HG02885 (cell line): ENCODE measurements at regions not wholly inside any gene's neighbourhood (a gene's known extent, or its start where the extent isn't known, plus 50 kb on each side); places are given as distances from the start of the nearest gene placed in this dataset.

Experiments used
- ATAC-seq: cut with Tn5 transposase; IDR thresholded peaks from one replicate; pipeline ENCODE4 v1.9.1; 2021; ENCODE audit warnings: mild to moderate bottlenecking; ENCODE audit not compliant: unreplicated experiment, poor library complexity

DNA sequence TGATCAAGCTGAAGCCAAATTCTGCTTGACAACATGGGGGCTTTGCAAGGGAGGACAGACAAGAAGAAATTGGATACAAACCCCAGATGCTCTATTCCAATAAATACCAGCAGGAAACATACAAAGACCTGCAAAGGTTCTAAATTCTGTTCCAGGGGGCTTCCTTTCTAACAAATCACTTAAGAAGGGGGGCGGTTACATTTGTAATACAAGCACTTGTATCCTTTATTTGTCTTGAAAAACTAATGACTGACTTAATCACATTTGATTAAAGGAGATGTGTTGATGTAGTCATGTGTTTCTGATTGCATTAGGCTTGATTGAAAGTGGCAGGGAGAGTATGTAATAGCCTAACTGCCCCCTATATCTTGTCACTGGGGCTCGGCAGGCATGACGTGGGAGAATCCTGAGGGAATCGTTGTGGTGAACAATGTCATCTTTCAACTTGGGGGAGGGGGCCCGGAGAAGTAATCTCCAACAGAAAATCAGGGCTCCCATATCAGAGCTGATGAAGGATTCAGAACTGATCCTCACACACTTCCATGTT lies 361.7 kb downstream of the INSC start:
- ATAC-seq = no peak

DNA sequence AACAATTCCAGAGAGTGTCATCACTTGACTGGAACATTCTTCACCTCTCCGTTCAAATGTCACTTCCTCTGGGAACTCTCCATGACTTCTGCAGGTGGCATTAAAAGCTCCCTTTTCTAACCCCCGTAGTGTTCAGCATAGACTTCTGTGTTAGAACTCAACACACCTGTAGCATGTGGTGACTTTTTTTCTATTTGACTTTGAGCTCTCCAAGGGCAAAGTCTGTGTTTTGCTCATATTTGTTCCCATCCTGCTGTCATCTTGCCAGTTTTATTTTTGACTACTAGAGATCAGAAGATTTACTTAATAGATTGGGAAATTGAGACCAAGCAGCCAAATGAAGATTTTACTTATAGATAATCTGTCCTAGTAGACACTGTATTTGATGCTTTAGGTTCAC lies 367.1 kb downstream of the INSC start:
- ATAC-seq = no peak

DNA sequence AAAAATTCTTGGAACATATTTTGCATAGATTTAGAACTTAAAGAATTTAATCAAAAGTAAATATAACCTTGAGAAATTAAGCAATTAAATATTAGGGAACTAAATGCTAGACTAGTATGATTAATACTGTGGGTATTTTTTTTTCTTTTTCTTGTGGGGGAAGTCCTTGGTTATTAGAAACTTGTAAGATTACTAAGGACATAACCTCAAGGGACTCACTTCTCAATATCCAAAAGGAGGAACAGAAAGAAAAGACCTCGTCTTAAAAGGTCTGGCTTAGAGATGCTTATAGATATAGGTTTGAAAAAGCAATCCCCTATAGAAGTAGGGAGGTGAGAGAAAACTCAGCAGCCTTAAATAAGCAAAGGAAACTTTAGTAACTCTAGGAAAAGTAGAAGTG lies 368.5 kb downstream of the INSC start:
- peak; percentile 78 for ATAC-seq

DNA sequence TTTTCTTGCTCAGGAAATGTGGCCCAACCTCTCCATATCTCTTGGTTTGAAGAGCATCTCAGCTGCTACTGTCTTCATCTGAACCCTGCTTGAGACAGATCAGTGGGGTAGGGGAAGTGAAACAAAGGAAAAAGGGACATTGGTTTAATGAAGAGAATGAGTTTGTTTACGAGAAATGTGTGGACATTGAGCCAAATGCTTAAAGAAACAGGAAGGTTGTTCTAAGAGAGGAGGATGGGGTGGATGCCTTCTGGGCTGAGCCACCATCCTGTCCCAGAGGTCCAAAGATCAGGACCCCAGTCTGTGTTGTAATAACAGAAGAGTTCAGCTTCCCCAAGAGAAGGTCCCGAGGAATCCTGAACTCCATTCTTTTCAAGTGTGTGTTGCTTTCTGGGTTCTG lies 369.7 kb downstream of the INSC start:
- no peak for ATAC-seq

DNA sequence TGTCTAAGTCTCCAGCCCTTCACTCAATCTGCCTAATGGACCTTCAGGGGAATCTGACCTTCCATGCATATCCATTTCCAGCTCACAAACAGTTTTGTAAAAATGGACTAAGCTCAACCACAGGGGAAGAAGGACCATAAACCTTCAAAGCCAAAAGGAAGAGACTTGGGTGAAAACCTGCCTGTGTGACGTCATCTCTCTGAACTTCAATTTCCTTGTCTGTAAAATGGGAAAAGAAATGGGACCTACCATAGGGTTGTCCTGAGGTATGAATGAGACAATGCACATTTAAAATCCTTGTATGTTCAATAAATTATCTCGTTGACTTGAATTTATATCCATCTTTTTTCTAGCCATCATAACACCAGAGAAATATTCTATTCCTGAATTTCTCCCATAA lies 370.7 kb downstream of the INSC start:
- no peak for ATAC-seq

DNA sequence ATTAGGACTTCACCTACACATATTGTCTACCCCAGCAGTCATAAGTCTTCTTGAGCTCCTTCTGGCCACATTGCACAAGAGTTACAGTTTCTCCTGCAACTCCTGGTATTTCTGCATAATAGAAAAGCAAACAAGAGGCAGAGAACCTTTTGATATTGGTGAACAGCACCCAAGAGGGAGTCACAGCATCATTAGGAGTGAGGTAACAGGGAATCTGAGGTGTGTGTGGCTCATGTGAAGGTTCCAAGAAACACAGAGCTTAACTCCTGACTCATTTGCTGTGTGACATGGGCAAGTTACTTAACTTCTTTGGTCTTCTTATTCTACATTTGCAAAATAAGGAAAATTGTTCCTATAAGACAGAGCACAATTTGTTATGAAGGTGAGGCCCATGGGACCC lies 374.6 kb downstream of the INSC start:
- ATAC-seq = no peak

DNA sequence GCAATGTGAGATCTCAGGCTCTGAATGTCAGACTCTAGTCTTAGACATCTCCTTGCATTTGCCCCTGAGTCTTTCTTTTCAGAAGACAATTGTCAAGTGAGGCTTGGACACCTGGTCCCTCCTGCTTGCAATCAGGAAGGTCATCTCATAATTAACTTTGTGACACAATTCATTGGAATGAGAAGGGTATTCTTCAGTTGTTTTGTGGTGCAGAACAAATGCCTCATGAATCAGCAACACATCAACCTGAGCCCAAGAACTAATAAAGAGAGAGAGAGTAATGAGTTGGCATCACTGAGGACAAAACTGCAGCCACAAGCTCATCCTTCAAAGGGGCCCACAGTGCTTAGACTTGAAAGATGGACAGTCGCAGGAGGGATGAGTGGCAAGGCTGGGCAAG lies 375.8 kb downstream of the INSC start:
- ATAC-seq = no peak

DNA sequence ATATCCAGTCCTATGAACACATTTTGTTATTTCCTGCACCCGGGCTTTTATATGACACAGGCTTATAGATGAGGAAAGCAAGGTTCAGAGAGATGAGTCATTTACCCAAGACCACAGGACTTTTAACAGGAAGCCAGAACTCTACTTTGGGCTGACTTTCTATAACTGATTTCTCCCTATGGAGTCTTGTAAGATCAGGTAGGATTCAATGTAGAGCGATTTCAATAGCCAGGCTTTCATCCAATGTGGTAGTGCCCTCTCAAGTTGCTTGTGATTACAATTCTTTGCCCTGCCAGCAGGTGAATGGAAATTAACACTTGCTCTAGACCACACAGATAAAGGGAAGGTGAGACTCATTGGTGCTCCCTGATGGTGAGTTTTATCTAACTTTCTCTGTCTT lies 378.3 kb downstream of the INSC start:
- ATAC-seq = no peak

DNA sequence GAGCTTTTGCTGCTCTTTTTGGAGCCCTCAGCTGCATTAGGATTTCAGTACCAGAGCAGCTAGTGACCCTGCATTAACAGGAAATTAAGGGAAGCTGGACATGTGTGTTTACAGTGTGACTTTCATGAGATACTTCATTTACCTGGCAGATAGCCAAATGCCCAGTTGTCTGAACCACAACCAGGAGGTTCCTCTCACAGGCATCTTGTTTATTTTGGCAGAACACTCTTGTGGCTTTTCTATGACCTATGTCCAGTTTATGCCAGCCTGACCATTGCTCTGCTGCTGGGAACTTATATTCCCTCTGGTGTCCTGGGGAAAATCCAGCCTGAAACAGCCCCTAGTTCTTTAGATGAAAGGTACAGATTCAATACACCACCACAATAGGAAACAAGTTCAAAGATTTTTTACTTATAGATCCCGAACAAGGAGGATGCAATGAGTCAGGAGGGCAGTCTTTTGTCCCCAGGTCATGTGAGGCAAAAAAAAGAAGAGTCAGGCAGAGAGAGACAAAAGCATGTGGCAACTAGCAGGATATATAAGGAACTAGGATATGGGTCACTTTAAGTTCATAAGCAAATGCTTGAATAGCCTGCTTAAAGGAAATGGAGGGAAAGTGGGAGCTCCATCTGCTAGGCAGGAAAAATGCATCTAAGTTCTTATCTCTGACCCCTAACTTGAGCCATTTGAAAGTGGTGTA lies 379.3 kb downstream of the INSC start:
- ATAC-seq = no peak

DNA sequence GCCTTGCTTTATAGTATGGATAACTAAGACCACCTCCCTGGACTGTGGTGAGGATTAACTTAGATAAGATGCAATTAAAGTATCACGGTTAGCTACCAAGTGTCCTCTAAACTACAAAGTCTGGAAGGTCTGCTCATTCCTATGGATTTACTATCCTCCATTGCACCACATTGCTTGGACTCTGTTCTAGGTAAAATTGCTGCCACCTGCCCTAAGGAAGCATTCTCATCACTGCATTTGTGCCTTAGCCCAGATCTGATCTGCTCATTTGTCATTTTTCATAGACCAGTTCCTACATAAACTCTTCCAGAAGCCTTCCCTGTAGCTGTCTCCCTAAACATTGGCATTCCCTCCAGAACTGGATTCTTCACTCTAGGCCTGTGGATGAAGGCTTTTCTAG lies 380.0 kb downstream of the INSC start:
- no peak for ATAC-seq

DNA sequence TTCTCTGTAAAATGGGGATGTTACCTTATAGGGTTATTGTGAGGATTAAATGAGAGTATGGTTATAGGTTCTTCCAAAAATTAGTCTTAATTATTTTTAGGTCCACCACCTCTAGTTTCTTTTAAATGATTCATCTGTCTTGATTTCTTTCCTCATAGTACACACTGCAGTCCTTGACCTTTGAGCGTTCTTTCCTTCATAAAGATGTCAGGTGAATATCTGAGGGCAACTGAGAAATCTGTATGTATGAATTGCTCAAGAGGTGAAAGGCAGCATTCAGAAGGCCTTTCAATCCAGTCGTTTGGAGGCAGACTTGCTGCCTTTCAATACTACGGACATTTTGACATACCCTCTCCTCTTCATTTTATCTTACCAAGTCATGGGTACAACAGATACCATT lies 380.7 kb downstream of the INSC start:
- no peak for ATAC-seq

DNA sequence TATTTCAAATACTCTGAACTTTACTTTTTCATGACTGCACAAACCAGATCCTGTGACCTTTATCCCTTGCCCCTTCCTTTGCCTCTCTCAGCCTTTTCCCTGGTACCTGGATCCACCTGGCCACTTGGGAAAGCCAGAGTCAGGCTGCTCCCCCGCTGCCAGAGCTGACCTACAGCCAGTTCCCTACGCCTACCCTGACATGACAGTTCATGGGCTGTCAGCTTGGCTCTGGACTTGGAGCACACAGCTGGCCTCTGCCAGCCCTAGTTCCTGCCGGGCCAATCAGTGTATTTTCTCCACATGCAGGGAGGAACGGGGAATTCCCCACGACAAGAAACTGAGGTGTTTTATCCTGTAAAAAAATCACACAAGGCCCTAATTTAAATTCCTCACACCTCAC lies 382.6 kb downstream of the INSC start:
- no peak for ATAC-seq

DNA sequence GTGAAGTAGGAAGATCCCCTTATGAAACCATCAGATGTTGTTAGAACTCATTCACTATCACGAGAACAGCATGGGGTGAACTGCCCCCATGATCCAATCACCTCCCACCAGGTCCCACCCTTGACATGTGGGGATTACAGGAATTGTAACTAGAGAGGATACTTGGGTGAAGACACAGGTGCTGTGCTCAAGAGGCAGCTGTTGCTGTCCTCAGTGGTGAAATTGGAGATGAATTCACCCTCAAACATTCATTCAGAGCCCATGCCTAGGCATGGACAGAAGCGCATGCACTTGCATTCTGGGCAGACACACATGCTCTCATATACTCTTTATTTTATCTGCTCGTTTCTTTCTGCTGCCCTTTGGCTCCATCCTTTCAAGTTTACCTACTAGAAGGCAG lies 385.0 kb downstream of the INSC start:
- no peak for ATAC-seq

DNA sequence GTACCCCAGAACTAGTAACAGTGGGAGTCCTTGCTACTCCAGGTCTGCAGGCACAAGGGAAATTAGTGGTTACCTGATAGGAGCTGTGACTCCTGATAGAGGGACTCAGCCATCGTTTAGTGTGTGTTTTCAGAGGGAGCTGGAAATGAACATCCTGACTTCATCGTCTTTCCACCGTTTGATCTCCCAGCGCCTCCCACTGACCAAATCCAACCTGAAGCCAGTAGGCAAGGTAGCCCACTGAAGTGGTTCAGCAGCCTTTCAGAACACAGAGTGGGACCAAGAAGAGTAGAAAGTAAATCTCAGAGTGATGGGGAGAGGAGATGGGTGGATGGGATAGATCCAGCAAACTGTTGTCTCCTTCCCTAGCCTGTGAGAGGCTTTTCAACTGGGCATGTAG lies 385.9 kb downstream of the INSC start:
- no peak for ATAC-seq

DNA sequence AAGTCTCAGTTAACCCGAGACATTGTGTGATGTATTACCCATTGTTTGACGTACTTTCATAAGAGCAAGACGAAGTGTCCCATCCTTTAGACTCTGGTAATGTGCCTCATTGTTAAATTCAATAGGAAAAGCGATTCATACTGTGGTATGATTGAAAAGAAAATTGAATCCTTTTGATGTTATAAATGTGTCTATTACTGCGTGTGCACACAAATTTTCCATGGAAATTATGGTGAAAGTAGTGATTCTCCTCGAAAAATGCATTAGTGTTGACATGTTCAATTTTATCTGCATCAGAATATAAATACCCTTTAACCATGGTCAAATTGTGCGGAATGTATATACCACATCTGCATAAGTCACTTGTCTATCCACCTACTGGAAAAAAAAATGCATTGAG lies 386.8 kb downstream of the INSC start:
- ATAC-seq = no peak

DNA sequence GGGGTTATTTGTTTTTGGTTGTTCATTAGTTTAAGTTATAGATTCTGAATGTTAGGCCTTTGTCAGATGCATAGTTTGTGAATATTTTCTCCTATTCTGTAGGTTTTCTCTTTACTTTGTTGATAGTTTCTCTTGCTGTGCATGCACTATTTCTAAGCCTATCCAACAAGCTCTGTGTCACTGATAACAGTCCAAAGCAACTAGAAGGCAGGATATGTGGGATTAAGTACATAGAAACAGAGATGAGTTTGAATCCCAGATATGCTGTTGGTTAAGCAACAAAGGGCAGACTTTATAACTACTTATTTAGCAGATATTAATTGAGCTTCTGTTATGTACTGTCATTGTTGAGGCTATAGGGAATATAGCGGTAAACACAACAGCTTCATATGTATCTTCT lies 390.4 kb downstream of the INSC start:
- no peak for ATAC-seq

DNA sequence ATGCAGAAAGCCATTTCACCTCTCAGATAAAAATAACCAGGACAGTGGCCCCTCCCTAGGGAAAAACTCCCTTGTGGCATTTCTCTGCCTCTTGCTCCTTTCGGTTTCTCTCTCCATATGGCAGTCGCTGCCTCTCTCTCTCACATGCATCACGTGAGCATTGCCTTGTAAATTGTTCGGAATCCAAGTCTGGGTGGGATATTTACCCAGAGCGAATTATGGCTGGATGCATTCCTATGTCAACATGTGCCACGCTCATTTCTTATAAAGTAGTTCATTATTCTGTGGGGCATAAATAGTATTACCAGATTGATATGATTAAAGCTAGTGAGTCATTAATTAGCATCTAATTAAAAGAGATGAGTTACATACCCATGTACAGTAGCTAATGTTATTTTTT lies 392.9 kb downstream of the INSC start:
- ATAC-seq = no peak

DNA sequence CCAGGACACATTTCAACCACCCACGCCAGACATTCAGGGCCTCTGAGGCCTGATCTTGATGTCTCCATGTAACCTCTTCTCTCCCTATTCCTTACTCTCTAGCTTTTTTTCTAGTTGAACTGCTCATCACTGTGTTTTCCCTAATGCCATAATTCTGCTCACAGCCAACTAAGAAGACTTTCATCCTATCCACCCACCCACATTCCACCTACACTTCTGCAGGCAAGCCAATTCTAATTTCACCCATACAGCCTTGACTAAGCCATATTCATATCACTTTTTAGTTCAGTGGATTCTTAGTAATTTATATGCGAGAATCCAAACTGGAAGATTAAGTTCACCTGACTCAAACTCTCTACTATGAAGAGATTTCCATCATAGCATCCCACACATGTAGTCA lies 394.4 kb downstream of the INSC start:
- no peak for ATAC-seq

DNA sequence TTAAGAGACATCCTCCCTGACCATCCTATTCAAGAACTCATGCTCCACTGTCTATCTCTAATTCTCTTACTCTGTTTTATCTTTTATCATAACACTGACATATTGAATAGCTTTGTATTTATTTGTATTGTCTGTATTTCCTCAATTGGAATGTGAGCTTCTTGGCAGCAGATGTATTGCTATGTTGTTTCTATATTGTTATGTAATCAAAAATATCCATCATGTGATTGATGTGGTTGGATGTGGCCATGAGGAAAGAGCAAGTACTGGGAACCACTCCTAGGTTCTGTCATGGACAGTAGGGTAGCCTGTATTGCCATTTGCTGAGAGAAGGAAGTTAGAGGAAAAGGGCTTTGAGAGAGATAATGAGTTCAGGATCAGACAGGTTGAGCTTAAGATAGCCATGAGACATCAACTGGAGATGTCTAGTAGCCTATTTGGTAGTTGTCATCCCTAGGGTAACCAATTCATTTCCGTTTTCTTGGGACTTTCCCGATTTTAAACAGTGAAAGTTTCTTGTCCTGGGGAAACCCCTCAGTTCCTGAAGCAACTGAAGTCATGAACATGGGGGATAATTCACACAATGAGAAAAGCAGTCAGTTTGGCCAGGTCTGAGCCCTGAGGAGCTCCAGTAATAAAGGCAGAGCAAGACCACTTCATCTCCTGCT lies 404.5 kb downstream of the INSC start:
- peak; percentile 70 for ATAC-seq

DNA sequence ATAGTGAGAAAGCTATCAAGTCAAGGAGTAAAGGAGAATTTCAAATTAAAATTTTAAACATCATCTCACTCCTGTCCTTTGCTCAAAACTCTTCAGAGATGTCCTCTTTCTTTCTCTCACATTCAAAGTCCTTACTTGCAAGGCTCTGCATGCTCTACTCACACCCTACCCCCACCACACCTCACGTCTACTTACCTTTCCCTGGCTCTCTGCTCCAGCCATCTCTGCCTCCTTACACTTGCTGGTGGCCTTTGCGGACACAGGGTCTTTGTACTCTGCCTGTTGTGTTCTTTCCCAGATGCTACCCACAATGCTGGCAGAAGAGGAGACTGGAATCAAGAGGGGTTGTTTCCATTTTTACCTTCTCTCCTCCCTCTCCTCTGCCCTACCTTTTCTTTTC lies 405.2 kb downstream of the INSC start:
- ATAC-seq = no peak

DNA sequence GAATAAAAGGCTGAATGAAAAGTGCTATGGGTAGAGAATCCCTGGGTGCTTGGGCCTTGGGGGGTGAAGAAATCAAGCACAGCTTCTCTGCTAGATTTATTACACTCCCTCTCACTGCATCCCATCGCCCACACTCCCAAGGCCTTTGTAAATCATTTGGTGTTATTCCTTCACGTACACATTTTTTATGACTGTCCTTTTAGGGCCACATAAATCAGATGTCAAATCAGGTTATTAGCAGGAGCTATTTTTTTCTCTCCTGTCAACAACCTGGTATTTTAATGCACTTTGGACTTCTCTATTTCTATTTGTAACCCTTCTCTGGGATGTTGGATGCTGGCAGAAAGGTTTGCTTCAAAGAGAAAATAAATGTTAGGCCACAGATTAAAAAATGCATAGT lies 408.8 kb downstream of the INSC start:
- no peak for ATAC-seq

DNA sequence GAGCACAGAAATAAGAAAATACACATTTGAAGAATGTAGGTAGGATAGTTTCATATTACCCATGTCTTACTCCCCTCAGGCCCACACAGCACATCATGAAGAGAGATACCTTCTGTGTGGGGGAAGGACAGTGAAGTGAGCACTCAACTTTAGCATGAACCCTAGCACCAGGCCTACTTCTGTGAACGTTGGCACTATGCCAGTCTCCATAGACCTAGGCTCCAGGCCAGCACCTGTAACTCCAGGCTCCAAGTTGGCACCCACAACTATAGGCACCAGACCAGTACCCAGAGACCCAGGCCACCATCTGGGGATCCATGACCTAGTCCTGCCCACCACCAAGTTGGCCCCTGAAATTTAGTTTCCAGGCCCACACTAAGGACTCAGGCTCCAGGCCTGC lies 410.9 kb downstream of the INSC start:
- ATAC-seq = no peak
